Activated T-cell treated with anti-CD3 and anti-CD28 coated beads, Interleukin-2, amount 50 U/mL, for 4 hours (primary cell): ENCODE measurements at regions not wholly inside any gene's neighbourhood (a gene's known extent, or its start where the extent isn't known, plus 50 kb on each side); places are given as distances from the start of the nearest gene placed in this dataset.

ENCODE experiments used
- ATAC-seq, 2 donors: fragments of 200-7000 bp; cut with Tn5 transposase; one replicate each; pipeline ENCODE4 v1.10.0; 2021
- DNase-seq: peaks from one replicate; pipeline ENCODE4 v3.0.0-alpha.2; 2020
- H3K27me3 Mint-ChIP-seq: one replicate; pipeline ENCODE4 v1.8.0; 2021; ENCODE audit warnings: low read depth, mixed read lengths
- H3K36me3 Mint-ChIP-seq: one replicate; pipeline ENCODE4 v1.8.0; 2022; ENCODE audit warnings: mixed read lengths; ENCODE audit not compliant: insufficient read depth
- H3K4me1 Mint-ChIP-seq: one replicate; pipeline ENCODE4 v1.8.0; 2021; ENCODE audit warnings: low read depth, mixed read lengths
- H3K4me3 Mint-ChIP-seq: one replicate; pipeline ENCODE4 v1.8.0; 2021; ENCODE audit warnings: mild to moderate bottlenecking, moderate library complexity, mixed read lengths
- H3K9me3 Mint-ChIP-seq: one replicate; pipeline ENCODE4 v1.8.0; 2021; ENCODE audit warnings: mixed read lengths

GRCh38 chr7:153584132-153584531, 468.1 kb upstream of the DPP6 start:
- Mint-ChIP-seq H3K9me3 (peaks cover 11% of the 10 kb centered on the region), H3K27me3 (no peaks in the 10 kb centered on the region)
- no peak for ATAC-seq

GRCh38 chr7:153588586-153588985, 463.6 kb upstream of the DPP6 start:
- ATAC-seq (no peak), DNase-seq (no peak)
- H3K9me3 Mint-ChIP-seq = peaks cover 3% of the 10 kb centered on the region
- no peaks in the 10 kb centered on the region for H3K4me1 Mint-ChIP-seq
- no peaks in the 10 kb centered on the region for H3K27me3 Mint-ChIP-seq
- H3K4me3 Mint-ChIP-seq = no peak overlapping the region
- H3K36me3 Mint-ChIP-seq = no peaks in the 10 kb centered on the region

More at GRCh38 chr7:153584132-153584531, 468.1 kb upstream of the DPP6 start:
- no peaks in the 10 kb centered on the region for H3K36me3 Mint-ChIP-seq
- DNase-seq = no peak
- no peaks in the 10 kb centered on the region for H3K4me1 Mint-ChIP-seq
- H3K4me3 Mint-ChIP-seq = no peak overlapping the region

- Mint-ChIP-seq H3K4me3 (no peak overlapping the region), H3K4me1 (no peaks in the 10 kb centered on the region), H3K9me3 (peaks cover 1% of the 10 kb centered on the region), H3K27me3 (no peaks in the 10 kb centered on the region), H3K36me3 (no peaks in the 10 kb centered on the region)
- no peak for DNase-seq
- no peak for ATAC-seq
Observed at GRCh38 chr7:153590136-153590535, 462.1 kb upstream of the DPP6 start.

GRCh38 chr7:153590571-153590970, 461.6 kb upstream of the DPP6 start:
- Mint-ChIP-seq H3K4me1 (no peaks in the 10 kb centered on the region), H3K4me3 (no peak overlapping the region), H3K9me3 (peaks cover 3% of the 10 kb centered on the region), H3K36me3 (no peaks in the 10 kb centered on the region), H3K27me3 (no peaks in the 10 kb centered on the region)
- no peak for ATAC-seq
- DNase-seq = no peak

GRCh38 chr7:153607354-153607753, 444.8 kb upstream of the DPP6 start:
- no peak for DNase-seq
- Mint-ChIP-seq H3K36me3 (no peaks in the 10 kb centered on the region), H3K4me3 (no peak overlapping the region), H3K9me3 (peaks cover 9% of the 10 kb centered on the region), H3K4me1 (no peaks in the 10 kb centered on the region), H3K27me3 (no peaks in the 10 kb centered on the region)
- no peak for ATAC-seq

- DNase-seq (no peak), ATAC-seq (no peak)
- H3K4me3 Mint-ChIP-seq = no peak overlapping the region
- H3K4me1 Mint-ChIP-seq = no peaks in the 10 kb centered on the region
- no peaks in the 10 kb centered on the region for H3K27me3 Mint-ChIP-seq
- no peaks in the 10 kb centered on the region for H3K36me3 Mint-ChIP-seq
- H3K9me3 Mint-ChIP-seq = peaks cover 3% of the 10 kb centered on the region
Observed at GRCh38 chr7:153616711-153617325, 435.4 kb upstream of the DPP6 start.

GRCh38 chr7:153627323-153627722, 424.9 kb upstream of the DPP6 start:
- H3K4me1 Mint-ChIP-seq = no peaks in the 10 kb centered on the region
- H3K4me3 Mint-ChIP-seq = no peak overlapping the region
- ATAC-seq (no peak), DNase-seq (no peak)
- H3K9me3 Mint-ChIP-seq = peaks cover 13% of the 10 kb centered on the region
- H3K27me3 Mint-ChIP-seq = no peaks in the 10 kb centered on the region
- H3K36me3 Mint-ChIP-seq = no peaks in the 10 kb centered on the region

GRCh38 chr7:153628406-153628805, 423.8 kb upstream of the DPP6 start:
- peaks cover 18% of the 10 kb centered on the region for H3K9me3 Mint-ChIP-seq
- no peaks in the 10 kb centered on the region for H3K4me1 Mint-ChIP-seq
- H3K27me3 Mint-ChIP-seq = no peaks in the 10 kb centered on the region
- ATAC-seq (no peak), DNase-seq (no peak)
- no peak overlapping the region for H3K4me3 Mint-ChIP-seq
- no peaks in the 10 kb centered on the region for H3K36me3 Mint-ChIP-seq

GRCh38 chr7:153628825-153629224, 423.4 kb upstream of the DPP6 start:
- ATAC-seq (no peak), DNase-seq (no peak)
- Mint-ChIP-seq H3K27me3 (no peaks in the 10 kb centered on the region), H3K36me3 (no peaks in the 10 kb centered on the region), H3K4me3 (no peak overlapping the region), H3K4me1 (no peaks in the 10 kb centered on the region), H3K9me3 (peaks cover 19% of the 10 kb centered on the region)

- Mint-ChIP-seq H3K4me1 (no peaks in the 10 kb centered on the region), H3K9me3 (peaks cover 7% of the 10 kb centered on the region), H3K36me3 (no peaks in the 10 kb centered on the region), H3K4me3 (no peak overlapping the region), H3K27me3 (no peaks in the 10 kb centered on the region)
- DNase-seq (no peak), ATAC-seq (no peak)
Observed at GRCh38 chr7:153638821-153639435, 413.3 kb upstream of the DPP6 start.

GRCh38 chr7:153640586-153640985, 411.6 kb upstream of the DPP6 start:
- H3K4me3 Mint-ChIP-seq = no peak overlapping the region
- DNase-seq (no peak), ATAC-seq (no peak)
- no peaks in the 10 kb centered on the region for H3K27me3 Mint-ChIP-seq
- no peaks in the 10 kb centered on the region for H3K4me1 Mint-ChIP-seq
- peaks cover 17% of the 10 kb centered on the region for H3K9me3 Mint-ChIP-seq
- no peaks in the 10 kb centered on the region for H3K36me3 Mint-ChIP-seq

GRCh38 chr7:153641199-153641598, 411.0 kb upstream of the DPP6 start:
- Mint-ChIP-seq H3K36me3 (no peaks in the 10 kb centered on the region), H3K9me3 (peaks cover 17% of the 10 kb centered on the region), H3K27me3 (no peaks in the 10 kb centered on the region), H3K4me3 (no peak overlapping the region), H3K4me1 (no peaks in the 10 kb centered on the region)
- no peak for DNase-seq
- no peak for ATAC-seq

- no peak overlapping the region for H3K4me3 Mint-ChIP-seq
- H3K36me3 Mint-ChIP-seq = no peaks in the 10 kb centered on the region
- H3K27me3 Mint-ChIP-seq = no peaks in the 10 kb centered on the region
- no peak for DNase-seq
- ATAC-seq = no peak
- H3K9me3 Mint-ChIP-seq = peaks cover 21% of the 10 kb centered on the region
- no peaks in the 10 kb centered on the region for H3K4me1 Mint-ChIP-seq
Observed at GRCh38 chr7:153642989-153643388, 409.2 kb upstream of the DPP6 start.

- Mint-ChIP-seq H3K9me3 (peaks cover 6% of the 10 kb centered on the region), H3K4me1 (no peaks in the 10 kb centered on the region), H3K4me3 (no peak overlapping the region), H3K27me3 (no peaks in the 10 kb centered on the region), H3K36me3 (no peaks in the 10 kb centered on the region)
- no peak for DNase-seq
- no peak for ATAC-seq
Observed at GRCh38 chr7:153657182-153657800, 394.9 kb upstream of the DPP6 start.

GRCh38 chr7:153675131-153675530, 377.1 kb upstream of the DPP6 start:
- H3K9me3 Mint-ChIP-seq = peaks cover 5% of the 10 kb centered on the region
- ATAC-seq = no peak
- H3K36me3 Mint-ChIP-seq = no peaks in the 10 kb centered on the region
- H3K27me3 Mint-ChIP-seq = no peaks in the 10 kb centered on the region
- no peak overlapping the region for H3K4me3 Mint-ChIP-seq
- no peak for DNase-seq
- H3K4me1 Mint-ChIP-seq = no peaks in the 10 kb centered on the region
